Midbrain (tissue), 1 donor: ENCODE measurements at regions not wholly inside any gene's neighbourhood (a gene's known extent, or its start where the extent isn't known, plus 50 kb on each side); places are given as distances from the start of the nearest gene placed in this dataset.
"Not testable (repeated sequence)": the region's sequence is repeated elsewhere in the genome, so short reads cannot be mapped to it uniquely, and the experiment has no call there.

Experiments used
- DNase-seq: peaks from one replicate; lab custom pipeline; 2025; lab: John Stamatoyannopoulos, UW

DNA sequence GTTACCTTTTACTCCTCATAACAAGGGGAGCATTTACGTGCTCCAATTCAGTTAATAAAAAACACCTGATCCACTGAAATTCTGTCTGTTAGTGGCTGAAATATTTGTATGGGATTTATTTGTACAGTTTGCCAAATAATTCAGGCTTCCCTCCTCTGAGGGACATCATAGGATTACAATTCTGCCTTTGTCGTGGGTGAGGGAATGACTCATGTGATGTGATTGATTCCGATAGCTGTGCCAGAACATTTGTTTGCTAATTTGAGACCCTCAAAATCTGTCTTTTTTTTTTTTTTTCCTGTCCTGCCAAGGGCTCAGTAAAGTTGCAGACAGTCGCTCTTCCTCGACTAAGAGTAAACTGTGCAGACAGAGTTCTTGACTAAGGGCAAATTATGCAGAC, 612.6 kb upstream of the CDH2 start:
- DNase-seq = no peak

- DNase-seq = no peak
Observed at GRCh38 chr18:28786926-28787325, 610.0 kb upstream of the CDH2 start.

GRCh38 chr18:28781616-28782362, 604.9 kb upstream of the CDH2 start:
- DNase-seq = no peak

GRCh38 chr18:28778706-28779105, 601.8 kb upstream of the CDH2 start:
- no peak for DNase-seq

GRCh38 chr18:28777756-28778155, 600.8 kb upstream of the CDH2 start:
- DNase-seq = no peak

DNA sequence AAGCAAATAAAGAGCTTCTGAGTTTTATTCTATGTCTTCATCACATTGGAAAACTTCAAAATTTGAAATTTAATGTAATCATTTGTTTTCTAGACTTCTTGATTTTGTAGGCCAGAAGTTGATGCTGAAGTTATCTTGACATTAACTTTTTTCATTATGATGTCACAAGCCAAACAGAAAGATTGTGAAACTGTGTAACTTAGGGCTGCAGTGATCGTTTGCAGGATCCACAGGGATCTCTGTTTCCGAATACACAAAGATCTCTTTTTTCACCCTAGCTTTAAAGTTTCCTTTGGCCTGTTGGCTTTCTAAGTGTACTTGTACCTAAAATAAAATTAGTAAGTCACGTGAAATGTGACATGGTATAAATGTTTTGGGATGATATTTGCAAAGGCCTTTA, 594.9 kb upstream of the CDH2 start:
- DNase-seq = no peak

DNA sequence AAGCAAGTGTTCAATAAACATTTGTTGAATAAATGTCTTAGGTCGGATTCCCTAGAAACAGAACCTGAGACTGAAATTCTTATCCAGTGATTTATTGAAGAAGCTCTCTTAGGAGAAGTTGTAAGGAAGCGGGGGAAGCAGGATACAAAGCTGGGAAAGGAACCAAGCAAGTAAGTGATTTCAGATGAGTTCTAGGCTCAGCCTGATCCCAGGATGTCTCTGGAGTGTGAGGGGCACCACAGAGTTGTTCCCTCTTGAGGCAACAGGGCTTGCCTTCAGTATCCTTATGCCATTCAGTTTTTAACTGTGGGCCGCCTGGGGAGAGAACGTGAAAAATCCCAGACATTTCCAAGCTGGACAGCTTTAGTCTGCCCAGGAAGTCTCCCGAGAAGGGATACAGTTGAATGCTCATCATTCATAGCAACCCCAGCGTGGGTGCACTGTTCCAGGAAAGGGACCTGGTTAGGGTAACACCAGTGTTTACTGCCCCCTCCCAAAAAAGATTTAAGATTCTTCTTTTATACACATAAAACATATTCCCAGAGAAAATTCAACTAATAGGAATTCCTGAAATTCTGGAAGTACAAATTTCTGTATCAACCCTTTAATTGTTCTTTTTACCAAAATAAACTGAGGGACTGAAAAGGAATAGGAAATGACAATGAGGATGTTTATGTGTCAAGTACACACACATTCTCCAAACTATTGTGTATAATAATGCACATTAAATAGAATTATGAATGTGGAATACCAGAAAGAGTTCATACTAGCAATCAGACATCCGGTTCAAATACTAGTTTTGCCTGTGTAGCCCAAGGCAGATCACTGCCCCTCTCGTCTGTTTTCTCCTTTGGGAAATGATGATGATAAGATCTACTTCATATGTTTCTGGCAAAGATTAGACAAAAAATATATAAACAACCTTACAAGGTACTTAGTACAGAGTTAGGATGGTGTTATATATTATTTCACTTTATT, 592.1 kb upstream of the CDH2 start:
- no peak for DNase-seq

GRCh38 chr18:28767727-28768211, 590.8 kb upstream of the CDH2 start:
- DNase-seq = no peak

- DNase-seq = no peak
Observed at GRCh38 chr18:28767201-28767600, 590.3 kb upstream of the CDH2 start.

GRCh38 chr18:28766721-28767120, 589.8 kb upstream of the CDH2 start:
- DNase-seq = no peak

GRCh38 chr18:28766027-28766426, 589.1 kb upstream of the CDH2 start:
- DNase-seq = no peak

DNA sequence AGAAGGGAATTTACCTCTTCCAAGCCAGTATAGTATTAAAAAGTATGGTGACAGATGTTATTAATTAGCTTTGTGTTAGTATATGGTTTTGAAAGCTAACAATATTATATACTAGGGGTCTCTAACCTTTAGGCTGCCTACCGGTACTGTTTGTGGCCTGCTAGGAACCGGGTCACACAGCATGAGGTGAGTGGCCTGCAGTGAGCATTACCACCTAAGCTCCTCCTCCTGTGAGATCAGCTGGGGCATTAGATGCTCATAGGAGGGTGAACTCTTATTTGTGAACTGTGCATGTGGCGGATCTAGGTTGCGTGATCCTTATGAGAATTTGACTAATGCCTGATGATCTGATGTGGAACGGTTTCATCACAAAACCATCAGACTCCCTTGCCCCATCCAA, 583.4 kb upstream of the CDH2 start:
- no peak for DNase-seq

GRCh38 chr18:28757466-28758008, 580.6 kb upstream of the CDH2 start:
- no peak for DNase-seq

DNA sequence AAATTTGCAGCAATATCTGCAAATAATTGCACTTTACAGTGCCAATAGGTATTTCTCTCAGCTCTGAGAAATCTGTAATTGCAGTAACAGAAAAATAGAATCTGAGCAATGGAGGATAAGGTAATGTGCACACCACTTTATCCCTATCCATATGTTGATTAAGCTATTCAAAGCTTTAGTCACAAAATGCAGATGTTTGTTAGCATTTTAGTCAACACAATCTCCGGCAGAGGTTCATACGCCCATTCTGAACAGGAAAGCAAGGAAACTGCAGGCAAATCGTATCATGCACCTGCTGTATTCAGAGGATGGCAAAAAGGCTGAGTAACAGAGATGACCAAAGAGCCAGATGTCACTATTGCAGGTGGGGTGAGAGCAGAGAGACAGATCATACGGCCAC, 566.2 kb upstream of the CDH2 start:
- DNase-seq = no peak

DNA sequence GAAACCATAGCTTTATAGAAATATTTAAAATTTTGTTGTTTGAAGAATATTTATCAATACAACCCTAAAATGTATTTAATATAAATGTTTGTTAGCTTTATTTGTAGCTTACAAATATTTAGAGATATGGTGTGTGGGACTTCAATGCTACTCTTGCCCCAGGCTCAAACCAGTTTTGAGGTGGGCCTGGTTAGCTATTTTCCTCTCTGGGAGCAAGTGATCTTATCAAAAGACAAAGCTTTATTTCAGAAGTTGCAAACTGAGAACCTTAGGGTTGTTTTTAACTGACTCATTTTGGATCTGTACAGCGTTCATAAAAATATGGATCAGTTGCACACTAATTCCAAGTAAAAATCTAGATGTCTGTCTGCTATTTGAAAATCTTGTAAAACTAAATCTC, 563.6 kb upstream of the CDH2 start:
- DNase-seq = no peak

- no peak for DNase-seq
Observed at GRCh38 chr18:28736951-28737350, 560.0 kb upstream of the CDH2 start.

DNA sequence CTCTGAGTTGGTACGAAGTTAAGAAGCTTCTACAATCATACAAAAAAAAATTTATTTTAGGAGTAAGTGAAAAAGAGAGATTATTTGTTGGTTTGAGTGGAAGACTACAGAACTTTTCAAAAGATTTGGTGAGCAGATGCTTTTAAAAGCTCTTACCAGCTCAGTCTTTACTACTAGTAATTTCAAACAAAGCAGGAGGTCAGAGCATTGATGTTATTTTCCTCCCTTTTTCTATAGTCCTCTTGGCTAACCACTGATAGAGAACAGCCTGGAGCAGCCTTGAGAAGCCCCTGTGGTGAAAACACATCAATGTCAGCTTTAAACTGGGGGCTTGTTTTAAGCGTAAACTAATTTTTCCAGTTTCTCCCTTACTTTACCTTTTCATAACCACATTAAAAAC, 559.3 kb upstream of the CDH2 start:
- no peak for DNase-seq

- no peak for DNase-seq
Observed at GRCh38 chr18:28735731-28736130, 558.8 kb upstream of the CDH2 start.

DNA sequence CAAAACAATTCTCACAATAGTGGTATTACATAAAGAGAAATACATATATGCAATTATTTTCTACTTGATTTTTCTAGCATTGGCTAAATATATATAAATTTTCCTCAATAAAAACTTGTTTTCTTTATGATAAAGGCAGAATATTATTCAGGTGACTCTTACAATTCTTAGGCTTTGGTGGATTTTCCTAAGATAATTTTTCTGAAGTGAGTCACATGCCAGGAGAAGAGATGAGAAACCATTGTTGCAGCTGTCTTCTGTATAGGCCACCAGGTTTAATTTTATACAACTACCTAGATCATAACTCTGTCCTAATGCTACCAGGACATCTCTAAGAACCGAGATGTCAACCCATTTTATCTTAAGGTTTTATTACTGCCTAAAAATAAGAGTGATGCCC, 552.4 kb upstream of the CDH2 start:
- no peak for DNase-seq

GRCh38 chr18:28728891-28729290, 552.0 kb upstream of the CDH2 start:
- no peak for DNase-seq

GRCh38 chr18:28727189-28727588, 550.3 kb upstream of the CDH2 start:
- DNase-seq = not testable (repeated sequence)

- no peak for DNase-seq
Observed at GRCh38 chr18:28725876-28726275, 548.9 kb upstream of the CDH2 start.

GRCh38 chr18:28723506-28723905, 546.6 kb upstream of the CDH2 start:
- DNase-seq = no peak
